ENCODE measurements at regions not wholly inside any gene's neighbourhood (a gene's known extent, or its start where the extent isn't known, plus 50 kb on each side); places are given as distances from the start of the nearest gene placed in this dataset.

GRCh38 chr15:47570451-47570850 lies 146.9 kb upstream of the SEMA6D start:
- TF ChIP-seq, protein P1, sequence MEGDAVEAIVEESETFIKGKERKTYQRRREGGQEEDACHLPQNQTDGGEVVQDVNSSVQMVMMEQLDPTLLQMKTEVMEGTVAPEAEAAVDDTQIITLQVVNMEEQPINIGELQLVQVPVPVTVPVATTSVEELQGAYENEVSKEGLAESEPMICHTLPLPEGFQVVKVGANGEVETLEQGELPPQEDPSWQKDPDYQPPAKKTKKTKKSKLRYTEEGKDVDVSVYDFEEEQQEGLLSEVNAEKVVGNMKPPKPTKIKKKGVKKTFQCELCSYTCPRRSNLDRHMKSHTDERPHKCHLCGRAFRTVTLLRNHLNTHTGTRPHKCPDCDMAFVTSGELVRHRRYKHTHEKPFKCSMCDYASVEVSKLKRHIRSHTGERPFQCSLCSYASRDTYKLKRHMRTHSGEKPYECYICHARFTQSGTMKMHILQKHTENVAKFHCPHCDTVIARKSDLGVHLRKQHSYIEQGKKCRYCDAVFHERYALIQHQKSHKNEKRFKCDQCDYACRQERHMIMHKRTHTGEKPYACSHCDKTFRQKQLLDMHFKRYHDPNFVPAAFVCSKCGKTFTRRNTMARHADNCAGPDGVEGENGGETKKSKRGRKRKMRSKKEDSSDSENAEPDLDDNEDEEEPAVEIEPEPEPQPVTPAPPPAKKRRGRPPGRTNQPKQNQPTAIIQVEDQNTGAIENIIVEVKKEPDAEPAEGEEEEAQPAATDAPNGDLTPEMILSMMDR (IDR thresholded peaks at IDR 0.05), result no peak
- no peak for TF ChIP-seq EZH2 (IDR thresholded peaks at IDR 0.05; ENCODE audit: borderline replicate concordance, insufficient read depth, low read depth, low read length, poor library complexity, severe bottlenecking)

All from B cell (primary cell).